Neuronal stem cell (in vitro differentiated cells): ENCODE measurements at regions not wholly inside any gene's neighbourhood (a gene's known extent, or its start where the extent isn't known, plus 50 kb on each side); places are given as distances from the start of the nearest gene placed in this dataset.

Source experiments
- DNase-seq: peaks from one replicate; pipeline ENCODE4 v3.0.0-alpha.2; 2013; ENCODE audit warnings: low spot score
- H2AFZ ChIP-seq: one replicate; pipeline ENCODE4 v1.6.1; 2013; ENCODE audit warnings: mild to moderate bottlenecking, low read length, inconsistent platforms
- H2AK5ac ChIP-seq: 2 replicates; pipeline ENCODE4 v1.6.1; 2013; ENCODE audit warnings: low read depth, mild to moderate bottlenecking, inconsistent platforms, low read length, moderate library complexity, mixed read lengths
- H2BK120ac ChIP-seq: 2 replicates; pipeline ENCODE4 v1.6.1; 2013; ENCODE audit warnings: low read depth, mild to moderate bottlenecking, inconsistent platforms, low read length, moderate library complexity, mixed read lengths
- H2BK12ac ChIP-seq: one replicate; pipeline ENCODE4 v1.6.1; 2013; ENCODE audit warnings: low read length, inconsistent platforms
- H2BK15ac ChIP-seq: 2 replicates; pipeline ENCODE4 v1.6.1; 2013; ENCODE audit warnings: mild to moderate bottlenecking, low read length, inconsistent platforms, mixed read lengths
- H2BK5ac ChIP-seq: one replicate; pipeline ENCODE4 v1.6.1; 2013; ENCODE audit warnings: inconsistent platforms, mild to moderate bottlenecking, low read length, moderate library complexity
- H3K14ac ChIP-seq: one replicate; pipeline ENCODE4 v1.6.1; 2013; ENCODE audit warnings: low read length, inconsistent platforms
- H3K18ac ChIP-seq: 2 replicates; pipeline ENCODE4 v1.6.1; 2013; ENCODE audit warnings: low read length, inconsistent platforms
- H3K23ac ChIP-seq: 2 replicates; pipeline ENCODE4 v1.6.1; 2013; ENCODE audit warnings: low read depth, mild to moderate bottlenecking, mixed read lengths, low read length, inconsistent platforms; ENCODE audit not compliant: poor library complexity
- H3K27ac ChIP-seq: replicated peaks from 3 replicates; pipeline ENCODE4 v1.5.1; 2013; ENCODE audit warnings: low read length, inconsistent platforms
- H3K27me3 ChIP-seq, 3 experiments: 2 replicates each; pipeline ENCODE4 v1.6.1; 2013; ENCODE audit warnings: low read length in 3 of 3, mild to moderate bottlenecking in 2 of 3, inconsistent platforms in 1 of 3, low read depth in 1 of 3, mixed read lengths in 1 of 3, moderate library complexity in 1 of 3; ENCODE audit not compliant: control insufficient read depth in 3 of 3, insufficient read depth in 3 of 3
- H3K36me3 ChIP-seq, 2 donors: replicated peaks in 1 of 2; 2 replicates each; pipeline ENCODE4 v1.6.1; 2013; ENCODE audit warnings: low read length in 2 of 2; ENCODE audit not compliant: control insufficient read depth in 2 of 2, insufficient read depth in 2 of 2
- H3K4ac ChIP-seq: 2 replicates; pipeline ENCODE4 v1.6.1; 2013; ENCODE audit warnings: inconsistent platforms, mild to moderate bottlenecking, low read length, moderate library complexity
- H3K4me1 ChIP-seq, 2 donors: 1 replicate in 1 of 2; 2 replicates in 1 of 2; pipeline ENCODE4 v1.6.1; 2013; ENCODE audit warnings: low read length in 2 of 2, low read depth in 1 of 2; ENCODE audit not compliant: control insufficient read depth in 2 of 2, insufficient read depth in 1 of 2
- H3K4me2 ChIP-seq: one replicate; pipeline ENCODE4 v1.6.1; 2013; ENCODE audit warnings: mild to moderate bottlenecking, low read length, inconsistent platforms; ENCODE audit not compliant: insufficient read depth, poor library complexity, severe bottlenecking
- H3K4me3 ChIP-seq, 2 donors: 2 replicates each; pipeline ENCODE4 v1.5.1; 2013; ENCODE audit warnings: low read length in 2 of 2, mild to moderate bottlenecking in 2 of 2, inconsistent platforms in 1 of 2, moderate library complexity in 1 of 2
- H3K79me1 ChIP-seq: one replicate; pipeline ENCODE4 v1.6.1; 2013; ENCODE audit warnings: low read depth, mild to moderate bottlenecking, inconsistent platforms, low read length, moderate library complexity
- H3K9ac ChIP-seq: one replicate; pipeline ENCODE4 v1.6.1; 2013; ENCODE audit warnings: mild to moderate bottlenecking, low read depth, low read length, inconsistent platforms; ENCODE audit not compliant: poor library complexity
- H3K9me3 ChIP-seq, 2 donors: replicated peaks in 1 of 2; 2 replicates each; pipeline versions ENCODE3 to v1.6.1; 2013; ENCODE audit warnings: low read length in 2 of 2, mild to moderate bottlenecking in 2 of 2, inconsistent platforms in 1 of 2, low read depth in 1 of 2, mixed read lengths in 1 of 2, moderate library complexity in 1 of 2; ENCODE audit not compliant: control insufficient read depth in 2 of 2, insufficient read depth in 1 of 2
- H4K8ac ChIP-seq: one replicate; pipeline ENCODE4 v1.6.1; 2013; ENCODE audit warnings: low read depth, mild to moderate bottlenecking, inconsistent platforms, low read length, moderate library complexity
- H4K91ac ChIP-seq: one replicate; pipeline ENCODE4 v1.6.1; 2013; ENCODE audit warnings: low read length, low read depth, mild to moderate bottlenecking, inconsistent platforms; ENCODE audit not compliant: poor library complexity
- WGBS, 2 donors: extraction: QIAGEN DNeasy Blood & Tissue Kit; methylation state at CpG; one replicate each; pipeline ENCODE4 v1.1.7; 2013; ENCODE audit warnings: missing lambda C conversion rate in 2 of 2, mixed read lengths in 1 of 2; ENCODE audit not compliant: insufficient read length in 2 of 2, insufficient replicate concordance in 1 of 2; ENCODE audit errors: extremely low coverage in 2 of 2; 5-methylcytosine and 5-hydroxymethylcytosine counted together

GRCh38 chr14:87626266-87626665 is 366.7 kb downstream of the GALC start:
- Histone ChIP-seq H3K9me3 (peaks cover 0 to 6% of the 10 kb centered on the region in 2 donors), H3K27me3 (no peaks in the 10 kb centered on the region), H3K9ac (no peak overlapping the region), H3K4me1 (peaks cover 6 to 9% of the 10 kb centered on the region in 2 donors), H3K23ac (no peak overlapping the region), H3K79me1 (no peaks in the 10 kb centered on the region), H2BK12ac (no peak overlapping the region), H2BK15ac (no peak overlapping the region), H2BK120ac (no peak overlapping the region), H4K8ac (no peak overlapping the region), H3K27ac (no peak overlapping the region), H3K4ac (no peak overlapping the region), H2BK5ac (no peak overlapping the region), H2AK5ac (no peak overlapping the region), H4K91ac (no peak overlapping the region), H3K4me2 (no peak overlapping the region), H2AFZ (no peak overlapping the region), H3K4me3 (no peak overlapping the region), H3K18ac (no peak overlapping the region), H3K14ac (no peak overlapping the region), H3K36me3 (no peaks in the 10 kb centered on the region)
- DNase-seq, result no peak

DNA sequence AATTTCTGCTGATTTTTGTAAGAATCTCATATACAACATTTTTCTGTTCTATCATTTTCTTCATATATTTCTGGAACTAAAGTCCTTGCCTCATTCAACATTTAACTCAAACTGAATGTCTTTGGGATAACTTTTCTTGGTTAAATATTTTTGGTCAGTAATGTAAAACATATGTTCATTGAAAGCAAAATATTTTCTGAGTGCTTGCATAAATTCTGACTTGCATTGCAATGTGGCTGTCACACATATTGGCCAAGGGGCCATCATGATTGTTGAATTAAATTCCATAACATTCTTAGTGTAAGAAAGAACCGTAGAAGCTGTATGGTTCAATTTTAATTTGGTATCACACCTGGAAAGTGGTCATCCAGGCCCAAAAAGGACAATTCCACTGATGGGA is 369.4 kb downstream of the GALC start:
- no CpG with 5 or more reads among the region's 1 CpG for WGBS, 2 donors
- H3K18ac ChIP-seq, result no peak overlapping the region
- H4K91ac ChIP-seq, result no peak overlapping the region
- no peak overlapping the region for H3K9ac ChIP-seq
- no peak overlapping the region for H2BK15ac ChIP-seq
- no peak overlapping the region for H2BK5ac ChIP-seq
- H2AFZ ChIP-seq, result no peak overlapping the region
- H2BK12ac ChIP-seq, result no peak overlapping the region
- H2AK5ac ChIP-seq, result no peak overlapping the region
- H3K9me3 ChIP-seq, result peaks cover 0 to 8% of the 10 kb centered on the region in 2 donors
- no peaks in the 10 kb centered on the region for H3K36me3 ChIP-seq
- peaks cover 0 to 6% of the 10 kb centered on the region in 2 donors for H3K4me1 ChIP-seq
- H3K14ac ChIP-seq, result no peak overlapping the region
- no peak overlapping the region for H3K27ac ChIP-seq
- no peak overlapping the region for H3K4me3 ChIP-seq
- no peak overlapping the region for H3K23ac ChIP-seq
- DNase-seq, result no peak
- no peaks in the 10 kb centered on the region for H3K27me3 ChIP-seq
- H3K4ac ChIP-seq, result no peak overlapping the region
- H3K4me2 ChIP-seq, result no peak overlapping the region
- no peaks in the 10 kb centered on the region for H3K79me1 ChIP-seq
- no peak overlapping the region for H4K8ac ChIP-seq
- H2BK120ac ChIP-seq, result no peak overlapping the region

DNA sequence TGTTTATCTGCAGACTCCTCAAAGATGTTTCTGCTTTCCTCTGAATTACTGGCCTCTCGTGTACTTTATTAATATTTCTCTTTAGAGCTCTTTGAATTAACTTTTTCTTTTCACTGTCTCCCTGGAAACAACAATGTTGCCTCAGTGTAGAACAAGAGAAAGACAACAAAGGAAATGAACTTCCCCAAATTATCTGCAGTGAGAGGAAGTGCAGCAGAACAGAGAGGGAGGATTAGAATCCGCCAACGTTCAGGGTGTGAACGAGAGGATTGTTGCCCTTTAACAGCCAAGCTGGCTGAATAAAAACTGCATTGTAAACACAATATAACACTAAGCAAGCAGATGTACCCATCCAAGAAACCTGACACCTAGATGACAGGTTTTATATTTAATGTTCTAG is 375.9 kb downstream of the GALC start:
- no peak overlapping the region for H2BK5ac ChIP-seq
- H2AK5ac ChIP-seq, result no peak overlapping the region
- H4K8ac ChIP-seq, result no peak overlapping the region
- H3K18ac ChIP-seq, result no peak overlapping the region
- no peak overlapping the region for H3K4ac ChIP-seq
- no peak overlapping the region for H3K23ac ChIP-seq
- no peak overlapping the region for H2AFZ ChIP-seq
- no peak overlapping the region for H2BK120ac ChIP-seq
- H3K36me3 ChIP-seq, result no peaks in the 10 kb centered on the region
- H3K4me2 ChIP-seq, result no peak overlapping the region
- no peak overlapping the region for H4K91ac ChIP-seq
- H3K9me3 ChIP-seq, result peaks cover 0 to 5% of the 10 kb centered on the region in 2 donors
- H3K4me3 ChIP-seq, result no peak overlapping the region
- H3K9ac ChIP-seq, result no peak overlapping the region
- no peak overlapping the region for H3K14ac ChIP-seq
- no peaks in the 10 kb centered on the region for H3K4me1 ChIP-seq
- WGBS, 2 donors, result no CpG with 5 or more reads among the region's 4 CpGs
- no peak overlapping the region for H2BK12ac ChIP-seq
- DNase-seq, result no peak
- H2BK15ac ChIP-seq, result no peak overlapping the region
- H3K27me3 ChIP-seq, result no peaks in the 10 kb centered on the region
- H3K79me1 ChIP-seq, result no peaks in the 10 kb centered on the region
- no peak overlapping the region for H3K27ac ChIP-seq

- Histone ChIP-seq H2AFZ (no peak overlapping the region), H3K14ac (no peak overlapping the region), H2BK12ac (no peak overlapping the region), H3K27ac (no peak overlapping the region), H3K18ac (no peak overlapping the region), H3K4me2 (no peak overlapping the region), H4K8ac (no peak overlapping the region), H2AK5ac (no peak overlapping the region), H3K9me3 (peaks cover 0 to under 1% of the 10 kb centered on the region in 2 donors), H3K27me3 (no peaks in the 10 kb centered on the region), H3K36me3 (no peaks in the 10 kb centered on the region), H3K4me1 (no peaks in the 10 kb centered on the region), H3K4ac (no peak overlapping the region), H2BK120ac (no peak overlapping the region), H3K79me1 (no peaks in the 10 kb centered on the region), H2BK15ac (no peak overlapping the region), H3K9ac (no peak overlapping the region), H3K23ac (no peak overlapping the region), H4K91ac (no peak overlapping the region), H2BK5ac (no peak overlapping the region), H3K4me3 (no peak overlapping the region)
- WGBS, 2 donors, result no CpG with 5 or more reads among the region's 12 CpGs
- DNase-seq, result peak; percentile 64
These were observed 376.9 kb downstream of the GALC start for GRCh38 chr14:87615822-87616679.
